T47D (cell line): ENCODE measurements at regions not wholly inside any gene's neighbourhood (a gene's known extent, or its start where the extent isn't known, plus 50 kb on each side); places are given as distances from the start of the nearest gene placed in this dataset.

Source experiments
- DNase-seq, 2 experiments: peaks; one replicate each; pipeline versions ENCODE4 v3.0.0 to v3.0.0-alpha.2; 2011 to 2012; ENCODE audit warnings: low read depth in 1 of 2, low spot score in 1 of 2
- JUND ChIP-seq: IDR thresholded peaks from 2 replicates; pipeline ENCODE4 v1.6.1; 2012; ENCODE audit warnings: low read depth
- in situ Hi-C: cut with HindIII; loops from 2 replicates; pipeline ENCODE4 v1.10.0; 2016; ENCODE audit warnings: low sequenced_read_pairs, low pct_unique_long_range_greater_than_20kb

DNA sequence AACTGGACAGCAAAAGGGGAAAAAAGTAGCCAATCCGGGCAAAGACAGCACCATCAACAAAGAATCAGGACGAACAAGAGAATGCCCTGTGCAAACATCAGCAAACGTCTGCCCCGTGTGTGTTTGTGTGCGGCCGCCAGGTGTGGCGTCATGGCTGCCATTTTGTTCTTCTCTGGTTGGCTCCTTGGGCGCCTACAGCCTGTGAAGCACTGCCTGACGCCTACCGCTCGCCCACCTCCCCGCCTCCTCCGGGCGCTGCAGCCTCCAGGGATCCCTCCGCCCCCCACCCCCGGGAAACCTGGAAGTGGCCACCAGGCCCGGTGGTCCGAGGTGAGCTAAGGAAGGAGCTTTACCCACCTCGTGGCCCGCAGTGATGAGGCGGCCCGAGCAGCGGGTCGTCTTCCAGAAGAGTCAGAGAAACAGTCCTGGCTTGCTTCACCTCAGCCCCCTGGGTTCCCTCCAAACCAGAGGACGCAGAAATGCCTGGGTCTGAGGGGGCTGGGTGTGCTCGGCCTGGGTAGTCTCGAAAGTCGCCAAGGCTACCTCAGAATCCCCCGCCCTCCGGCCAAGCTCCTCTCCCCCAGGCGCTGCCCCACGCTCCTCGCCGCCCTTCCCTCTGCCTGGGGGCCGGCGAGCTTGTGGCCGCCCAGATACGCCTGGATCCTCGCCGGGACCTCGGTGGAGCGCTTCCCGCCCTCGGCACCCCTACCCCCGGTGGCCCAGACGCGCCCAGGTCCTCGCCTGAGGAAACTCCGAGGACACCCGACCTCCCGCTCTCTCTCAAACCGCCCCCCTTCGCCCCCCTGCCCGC lies 61.8 kb upstream of the IL6 start:
- in situ Hi-C loops, result no loop called here
- DNase-seq, result no peak

DNA sequence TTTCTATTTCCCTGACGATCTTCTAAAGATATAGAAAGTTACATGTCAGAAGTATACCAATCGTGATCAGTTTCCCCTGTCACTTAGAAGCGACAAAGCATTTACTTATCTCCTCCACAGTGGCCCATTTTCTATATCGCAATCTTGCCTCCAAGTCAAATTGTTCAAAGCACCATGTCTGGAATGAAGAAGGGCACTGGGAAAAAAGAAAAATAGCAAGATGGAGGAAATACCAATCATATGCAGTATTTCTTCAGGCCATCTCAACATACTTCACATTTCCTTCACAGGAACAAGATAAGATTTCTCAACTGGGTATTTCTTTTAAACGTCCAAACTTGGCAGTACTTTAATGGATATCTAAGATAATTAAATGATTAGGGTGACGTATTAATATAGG lies 63.3 kb upstream of the IL6 start:
- no peak for TF ChIP-seq JUND
- DNase-seq, result no peak
- in situ Hi-C loops, result no loop called here

More for the DNA sequence above, 61.8 kb upstream of the IL6 start:
- no peak for TF ChIP-seq JUND

DNA sequence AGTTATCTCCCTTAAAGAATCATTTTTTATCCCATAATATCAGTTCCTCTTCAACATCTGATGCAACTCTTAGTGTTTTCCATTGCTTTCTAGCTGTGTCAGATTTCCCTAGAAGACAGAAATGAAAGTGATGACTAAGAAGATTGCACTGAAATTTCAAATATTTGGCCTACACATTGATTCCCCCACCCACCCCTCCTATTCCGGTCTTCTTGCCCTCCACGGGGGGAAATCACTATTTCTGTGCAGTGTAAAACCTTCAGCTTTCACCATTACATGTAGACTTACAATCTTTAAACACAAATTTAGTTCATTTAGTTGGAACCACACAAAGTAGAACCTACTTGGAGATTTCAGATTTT lies 63.7 kb upstream of the IL6 start:
- no peak for TF ChIP-seq JUND
- DNase-seq, result no peak
- in situ Hi-C loops, result no loop called here

DNA sequence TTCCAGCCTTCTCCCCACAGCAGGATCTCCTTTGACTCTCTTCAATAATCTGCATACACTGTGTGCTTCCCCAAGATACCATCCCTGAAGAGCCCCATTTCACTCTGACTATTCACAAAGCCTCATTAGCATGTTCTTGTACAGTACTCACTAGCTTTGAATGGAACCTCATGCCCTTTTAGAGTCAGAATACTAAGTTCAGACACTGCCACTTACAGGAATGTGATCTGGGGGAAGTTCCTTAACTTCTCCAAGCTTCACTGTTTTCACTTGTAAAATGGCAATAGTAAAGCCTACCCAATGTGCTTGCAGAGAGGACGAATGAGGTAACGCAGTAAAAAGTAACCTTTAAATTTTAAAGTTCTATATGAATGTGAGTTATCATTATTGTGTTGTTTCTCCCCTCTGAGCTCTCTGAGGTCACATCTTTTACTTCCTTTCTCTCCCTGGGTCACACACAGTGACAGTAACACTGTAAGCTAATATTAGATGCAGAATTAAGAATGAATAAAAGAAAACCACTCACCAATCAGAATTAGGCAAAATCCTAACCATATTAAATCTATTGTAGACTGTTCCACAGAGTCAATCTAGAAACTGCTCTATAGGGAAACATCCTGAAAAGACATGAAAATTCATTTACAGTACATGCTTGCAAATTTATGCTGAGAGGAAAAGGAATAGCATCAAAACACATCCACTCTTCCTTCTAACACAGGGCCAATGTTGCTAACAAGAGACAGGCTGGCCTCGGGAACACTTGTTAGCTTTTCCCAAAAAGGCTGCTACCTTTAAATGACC lies 64.2 kb upstream of the IL6 start:
- in situ Hi-C loops, result no loop called here
- no peak for TF ChIP-seq JUND
- DNase-seq, result no peak

DNA sequence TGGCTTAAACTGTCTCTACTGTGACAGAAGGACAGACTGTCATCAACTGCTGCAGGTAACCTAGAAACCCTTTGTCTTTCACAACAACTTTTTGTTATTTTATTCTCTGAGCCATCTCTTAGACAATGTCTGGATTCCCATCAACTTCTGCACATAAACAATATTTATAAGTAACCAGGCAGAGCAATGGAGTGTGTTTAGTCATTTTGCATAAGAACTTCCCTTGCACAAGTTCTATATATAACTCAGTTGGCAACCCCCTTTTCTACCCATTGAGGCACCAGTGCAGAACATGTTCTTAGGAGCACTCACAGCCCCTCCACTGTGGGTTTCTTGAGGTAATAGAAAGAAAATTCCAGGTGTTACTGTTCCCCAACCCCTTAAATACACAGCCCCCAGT lies 65.0 kb upstream of the IL6 start:
- in situ Hi-C loops, result no loop called here
- no peak for TF ChIP-seq JUND
- no peak for DNase-seq

DNA sequence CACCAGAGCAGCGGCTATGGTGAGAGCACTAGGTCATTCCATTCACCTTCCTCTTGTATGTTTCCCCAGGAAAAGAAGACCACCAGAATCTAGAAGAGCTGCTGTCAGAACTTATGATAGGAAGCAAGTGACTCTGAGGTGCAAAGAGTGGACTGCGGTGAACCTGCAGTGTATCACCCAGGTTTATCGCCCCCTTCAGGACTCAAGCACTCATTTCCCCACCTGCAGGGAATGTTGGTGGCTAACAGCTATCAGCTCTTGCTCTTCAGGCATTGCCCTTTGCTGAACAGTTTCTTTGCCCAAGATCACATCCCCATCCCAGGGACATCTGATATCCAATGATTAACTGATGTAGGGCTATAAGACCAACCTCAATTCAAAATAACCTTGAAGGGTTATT lies 66.3 kb upstream of the IL6 start:
- in situ Hi-C loops, result no loop called here
- no peak for DNase-seq
- TF ChIP-seq JUND, result no peak

DNA sequence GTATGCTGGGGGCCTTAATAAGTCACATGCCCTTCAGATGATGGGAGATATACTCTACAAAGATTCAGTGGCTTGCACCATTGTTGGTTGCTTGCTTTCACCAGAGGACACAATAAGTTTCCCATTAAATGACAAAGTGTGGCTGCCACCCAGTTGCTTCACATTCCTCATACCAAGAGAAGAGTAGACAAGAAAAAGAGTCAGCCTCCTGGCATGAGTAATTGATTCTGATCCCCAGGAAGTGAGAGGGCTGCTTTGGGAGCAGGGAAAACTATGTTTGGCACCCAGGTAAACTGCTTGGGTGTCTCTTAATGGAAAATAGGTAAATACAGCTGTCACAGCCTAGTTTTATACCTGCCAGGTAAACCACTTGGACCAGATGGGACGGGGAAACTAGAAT lies 66.7 kb upstream of the IL6 start:
- no peak for DNase-seq
- no peak for TF ChIP-seq JUND
- in situ Hi-C loops, result no loop called here

DNA sequence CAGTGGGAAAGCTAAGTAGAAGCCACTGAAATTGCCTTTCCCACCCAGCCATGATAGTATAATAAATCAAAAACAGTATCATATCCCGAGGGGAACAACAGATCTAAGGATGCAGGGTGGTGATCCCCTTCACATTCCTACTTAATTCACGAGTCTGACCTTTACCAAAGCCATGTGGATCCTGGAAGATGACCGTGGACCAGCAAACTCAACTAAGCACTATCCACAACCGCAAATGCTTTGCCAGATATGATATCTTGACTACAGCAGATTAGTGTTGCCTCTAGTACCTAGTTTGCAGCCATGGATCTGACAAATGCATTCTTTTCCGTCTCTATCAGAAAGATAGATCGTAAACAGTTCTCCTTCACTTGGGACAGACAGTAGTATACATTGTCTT lies 67.3 kb upstream of the IL6 start:
- no peak for TF ChIP-seq JUND

DNA sequence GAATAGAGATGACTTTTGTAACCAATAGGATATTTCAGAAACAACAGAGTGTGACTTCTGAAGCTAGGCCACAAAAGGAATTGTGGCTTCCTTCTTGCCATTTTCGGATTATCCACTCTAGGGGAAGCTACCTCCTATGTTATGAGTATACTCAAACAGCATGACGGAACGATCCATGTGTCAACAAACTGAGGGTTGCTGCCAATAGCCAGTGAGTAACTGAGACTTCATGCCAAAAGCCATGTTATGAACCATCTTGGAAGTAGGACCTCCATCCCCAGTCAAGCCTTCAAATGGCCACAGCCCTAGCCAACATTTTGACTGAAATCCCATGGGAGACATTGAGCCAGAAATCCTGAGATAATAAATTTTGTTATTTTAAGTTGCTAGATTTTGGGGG lies 69.0 kb upstream of the IL6 start:
- in situ Hi-C loops, result no loop called here
- no peak for DNase-seq
- TF ChIP-seq JUND, result no peak

More for the DNA sequence above, 67.3 kb upstream of the IL6 start:
- DNase-seq, result no peak
- in situ Hi-C loops, result no loop called here

DNA sequence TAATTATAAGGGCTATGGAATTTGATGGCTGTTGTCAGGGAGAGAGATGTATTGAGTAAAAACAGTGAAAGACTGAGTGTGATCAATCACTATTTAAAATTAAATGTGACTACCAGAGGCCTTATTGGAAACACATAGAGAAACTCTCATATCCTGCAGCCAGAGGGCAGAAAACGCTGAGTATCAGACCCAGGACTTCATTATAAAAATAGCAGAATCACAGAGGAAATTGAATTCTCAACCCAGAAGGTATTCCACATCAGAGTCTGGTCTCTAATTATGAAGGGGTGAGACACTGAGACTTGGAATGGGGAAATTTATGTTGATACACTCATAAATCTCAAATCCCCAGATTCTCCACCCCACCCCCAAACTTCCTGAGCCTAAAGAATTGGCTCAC lies 69.5 kb upstream of the IL6 start:
- in situ Hi-C loops, result no loop called here
- no peak for DNase-seq
- TF ChIP-seq JUND, result no peak

DNA sequence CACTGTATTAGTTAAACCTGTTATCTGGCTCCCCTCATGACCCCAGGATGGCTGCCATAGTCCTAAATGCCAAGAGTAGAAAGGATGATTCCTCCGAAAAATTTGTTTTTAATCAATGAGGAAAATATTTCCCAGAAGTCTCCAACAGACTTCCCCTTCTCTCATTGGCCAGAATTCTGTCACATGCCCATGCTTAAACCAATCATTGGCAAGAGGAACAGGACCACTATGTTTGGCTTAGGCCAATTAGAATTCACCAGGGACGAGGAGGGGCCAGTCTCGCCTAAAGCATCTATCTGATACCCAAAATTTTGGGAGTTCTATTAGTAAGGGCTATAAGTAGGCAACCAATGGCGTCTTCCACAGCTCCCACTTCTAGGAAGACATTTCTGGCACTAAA lies 71.2 kb upstream of the IL6 start:
- no peak for TF ChIP-seq JUND
- in situ Hi-C loops, result no loop called here
- no peak for DNase-seq

DNA sequence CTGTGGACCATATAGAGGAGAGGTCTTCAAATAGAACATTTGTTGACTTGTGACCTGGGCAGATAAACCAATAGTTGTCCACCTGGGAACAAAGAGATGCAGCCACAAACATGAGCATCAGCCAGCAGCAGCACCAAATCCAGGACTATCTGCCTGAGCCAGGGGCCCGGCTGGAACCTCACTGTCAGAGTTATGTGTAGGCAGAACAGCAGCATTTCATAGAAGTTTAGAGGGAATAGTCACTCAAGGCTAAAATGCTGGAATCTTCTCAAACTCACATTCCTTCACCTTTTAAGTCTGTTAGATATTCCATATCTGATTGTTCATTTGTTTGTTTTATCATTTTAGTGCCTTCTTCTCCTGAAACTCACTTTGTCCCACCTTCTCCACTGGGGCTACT lies 72.2 kb upstream of the IL6 start:
- no peak for TF ChIP-seq JUND
- DNase-seq, result no peak
- in situ Hi-C loops, result no loop called here

DNA sequence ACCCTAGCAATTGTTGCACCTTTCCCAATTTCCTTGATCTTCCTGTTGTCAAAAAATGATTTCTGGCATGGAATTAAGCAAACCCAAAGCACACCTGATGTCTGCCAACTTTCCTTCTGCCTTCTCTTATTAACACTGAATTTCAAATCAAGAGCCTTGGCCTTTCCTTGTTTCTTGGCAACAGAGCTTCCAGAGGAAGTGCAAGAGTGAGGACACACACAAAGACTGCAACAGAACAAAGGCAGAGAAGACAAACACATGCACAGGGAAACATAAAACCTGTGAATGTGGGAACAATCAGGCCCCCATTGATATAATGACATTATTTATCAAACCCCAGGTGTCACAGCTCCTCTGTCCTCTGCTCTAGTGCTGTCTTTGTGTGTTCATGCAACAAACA lies 73.0 kb upstream of the IL6 start:
- no peak for TF ChIP-seq JUND
- in situ Hi-C loops, result no loop called here
- DNase-seq, result no peak
